GM19395 (cell line): ENCODE measurements at regions not wholly inside any gene's neighbourhood (a gene's known extent, or its start where the extent isn't known, plus 50 kb on each side); places are given as distances from the start of the nearest gene placed in this dataset.

Experiments used
- ATAC-seq: cut with Tn5 transposase; IDR thresholded peaks from one replicate; pipeline ENCODE4 v1.9.1; 2021; ENCODE audit warnings: mild to moderate bottlenecking, moderate library complexity; ENCODE audit not compliant: unreplicated experiment

DNA sequence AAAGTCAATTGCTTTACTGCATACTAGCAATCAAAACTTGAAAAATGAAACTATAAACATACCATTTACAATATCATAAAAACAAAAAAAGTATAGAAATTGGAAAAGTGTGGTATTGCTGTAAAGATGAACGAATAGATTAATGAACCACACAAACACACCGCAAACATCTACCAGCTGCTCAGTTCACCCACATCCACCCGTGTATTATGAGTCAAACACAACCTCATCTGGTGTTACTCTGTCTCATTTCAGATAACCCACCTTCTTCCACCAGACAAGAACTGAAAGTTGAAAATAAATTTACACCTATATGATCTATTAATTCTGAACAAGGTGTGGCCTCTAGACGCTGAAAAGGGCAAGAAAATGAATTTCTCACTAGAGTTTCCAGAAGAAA, 53.3 kb downstream of the BLID start:
- no peak for ATAC-seq

DNA sequence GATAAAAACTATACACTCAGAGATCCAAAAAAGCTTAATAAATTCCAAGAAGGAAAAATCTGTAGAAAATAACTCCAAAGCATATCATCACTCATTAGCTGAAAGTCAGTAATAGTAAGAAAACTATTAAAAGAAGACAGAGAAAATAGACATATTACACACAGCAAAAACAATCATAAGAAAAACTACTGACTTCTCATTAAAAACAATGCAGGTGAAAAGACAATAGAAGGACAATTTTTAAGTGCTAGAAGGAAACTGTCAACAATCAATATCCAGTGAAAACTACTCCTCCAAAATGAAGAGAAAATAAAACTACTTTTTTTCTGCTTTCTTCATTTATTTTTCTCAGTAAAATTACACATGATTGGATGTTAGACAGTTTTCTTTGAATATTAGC, 56.5 kb downstream of the BLID start:
- ATAC-seq = no peak

DNA sequence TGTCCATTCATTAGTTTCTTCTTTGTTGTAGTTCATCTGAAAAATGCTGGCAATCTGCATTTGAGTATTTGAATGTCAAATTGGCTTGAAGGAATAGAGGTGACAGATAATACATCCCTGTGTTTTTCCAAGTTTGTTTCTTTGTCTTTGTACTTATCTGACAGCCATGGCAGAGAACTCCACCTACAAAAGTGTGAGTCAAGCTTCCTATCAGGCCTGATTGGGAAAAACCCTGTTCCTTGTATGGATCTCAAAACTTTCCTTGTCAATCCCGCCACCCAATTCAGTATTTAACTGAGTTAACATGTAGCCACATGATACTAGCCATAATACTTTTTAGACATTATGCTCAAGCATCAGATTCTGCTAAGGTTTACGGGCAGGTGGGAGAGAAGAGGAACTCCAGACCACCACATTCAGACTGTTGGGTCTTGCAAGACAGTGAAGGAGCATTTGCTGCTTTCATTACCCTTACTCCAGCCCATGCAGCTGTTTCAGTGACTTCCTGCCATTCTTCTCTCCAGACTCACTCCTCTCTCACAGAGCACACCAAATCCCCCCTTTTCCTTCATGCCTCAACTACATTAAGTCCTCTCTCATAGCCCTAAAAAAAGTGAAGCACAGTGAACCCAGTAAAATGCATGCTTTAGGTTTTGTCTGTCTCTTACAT, 65.9 kb downstream of the BLID start:
- no peak for ATAC-seq

DNA sequence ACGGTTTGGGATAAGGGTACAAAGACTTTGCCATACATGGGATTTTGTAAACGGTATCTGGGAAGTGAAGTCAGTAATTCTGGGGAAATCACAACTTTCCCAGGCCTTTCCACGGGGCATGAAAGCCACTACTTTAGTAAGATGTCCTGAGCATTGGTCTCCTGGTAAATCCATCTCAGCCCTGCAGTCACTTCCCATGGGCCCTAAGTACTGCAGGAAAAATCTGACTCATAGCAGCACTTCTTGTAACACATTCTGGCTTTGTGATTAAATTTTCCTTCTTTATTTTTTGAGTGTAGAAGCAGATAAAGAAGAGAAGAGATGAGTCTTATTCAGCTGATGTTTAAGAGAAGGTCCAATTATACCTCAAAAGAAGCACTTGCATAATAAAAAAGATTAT, 67.6 kb downstream of the BLID start:
- no peak for ATAC-seq

DNA sequence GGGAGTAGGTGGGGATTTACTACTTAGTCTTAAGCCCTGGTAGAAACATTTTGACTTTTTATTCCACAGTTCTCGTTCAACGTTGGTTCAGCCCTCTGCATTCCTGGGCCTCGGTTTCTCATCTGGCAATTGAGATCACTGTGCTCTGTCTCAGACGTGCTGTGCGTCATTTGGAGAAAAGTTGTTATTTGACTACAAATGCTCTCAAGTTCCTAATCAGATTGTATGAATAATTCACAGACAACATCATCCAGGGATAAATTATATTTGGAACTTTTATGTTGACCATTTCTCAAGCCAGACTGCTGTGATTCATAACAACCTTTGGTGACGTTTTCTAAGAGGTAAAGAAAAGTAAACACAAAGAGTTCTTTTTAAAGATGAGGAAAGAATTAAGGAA, 69.2 kb downstream of the BLID start:
- no peak for ATAC-seq

DNA sequence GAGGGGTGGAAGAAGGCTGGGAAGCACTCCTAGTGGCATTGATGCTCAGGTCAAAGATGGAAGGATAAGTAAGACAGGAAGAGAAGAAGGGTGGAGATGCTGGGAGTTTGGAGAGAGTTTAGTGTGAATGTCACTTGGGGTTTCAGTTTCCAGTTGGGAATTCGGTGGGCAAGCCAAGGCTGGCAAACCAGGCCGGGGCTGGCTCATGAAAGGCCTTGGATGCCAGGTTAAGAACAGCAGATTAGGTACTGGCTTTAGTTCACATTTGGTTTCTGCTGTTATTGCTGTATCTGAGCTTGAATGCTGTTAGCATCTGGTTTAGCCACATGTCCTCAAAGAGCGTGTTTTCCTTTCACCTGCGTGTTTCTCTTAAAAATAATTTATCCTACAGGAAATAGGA, 69.6 kb downstream of the BLID start:
- ATAC-seq = no peak

DNA sequence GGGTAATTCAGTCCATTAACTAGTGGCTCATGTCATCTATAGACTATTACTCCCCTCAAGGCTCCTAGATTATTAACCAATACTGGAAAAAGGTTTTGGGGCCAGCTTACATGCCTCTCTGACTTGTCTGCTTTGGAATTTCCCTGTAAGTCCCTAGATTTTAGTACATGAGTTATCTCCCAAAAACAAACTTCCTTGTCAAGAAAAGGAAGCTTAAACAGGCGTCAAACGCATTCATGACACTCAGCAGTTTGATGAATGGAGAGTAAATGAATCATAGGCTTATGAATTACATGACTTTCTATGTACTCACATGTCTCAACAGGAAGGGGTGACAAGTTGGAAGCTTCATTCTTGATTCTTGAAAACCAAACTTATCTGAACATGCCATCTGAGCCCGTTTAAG, 70.8 kb downstream of the BLID start:
- ATAC-seq = no peak

DNA sequence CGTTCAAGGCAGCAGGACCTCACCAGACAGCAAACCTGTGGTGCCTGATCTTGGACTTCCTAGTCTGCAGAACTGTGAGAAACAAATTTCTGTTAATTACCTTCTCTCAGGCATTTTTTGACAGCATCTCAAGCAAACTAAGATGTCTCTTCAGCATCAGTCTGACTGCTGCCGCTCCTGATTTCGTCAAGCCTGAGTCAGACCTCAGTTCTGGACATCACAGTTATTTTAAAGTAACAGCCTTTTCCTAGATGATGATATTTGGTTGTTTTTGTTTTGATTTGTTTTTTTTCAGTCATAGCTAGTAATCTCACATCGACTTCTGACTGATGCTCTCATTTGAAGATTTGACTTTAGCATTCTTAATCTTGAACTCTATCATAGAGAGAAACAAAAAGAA, 71.9 kb downstream of the BLID start:
- ATAC-seq = no peak

DNA sequence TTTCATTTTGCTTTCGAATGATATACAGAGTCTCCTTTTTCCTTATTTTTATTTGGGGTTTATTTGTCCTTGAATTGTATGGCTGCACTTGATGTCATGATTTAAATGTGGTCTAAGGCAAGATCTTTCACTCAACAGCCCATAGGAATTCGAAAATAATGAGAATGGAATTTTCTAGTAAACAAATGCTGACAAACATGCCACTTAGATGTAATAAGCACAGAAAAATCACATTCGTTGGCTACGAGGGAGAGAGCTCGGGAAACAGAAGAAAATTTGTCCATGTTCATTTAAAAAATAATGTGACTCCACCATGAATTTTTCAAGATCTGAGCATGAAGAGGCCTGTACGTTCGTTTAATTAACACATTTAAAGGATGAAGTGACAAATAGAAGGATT, 73.0 kb downstream of the BLID start:
- ATAC-seq = no peak

DNA sequence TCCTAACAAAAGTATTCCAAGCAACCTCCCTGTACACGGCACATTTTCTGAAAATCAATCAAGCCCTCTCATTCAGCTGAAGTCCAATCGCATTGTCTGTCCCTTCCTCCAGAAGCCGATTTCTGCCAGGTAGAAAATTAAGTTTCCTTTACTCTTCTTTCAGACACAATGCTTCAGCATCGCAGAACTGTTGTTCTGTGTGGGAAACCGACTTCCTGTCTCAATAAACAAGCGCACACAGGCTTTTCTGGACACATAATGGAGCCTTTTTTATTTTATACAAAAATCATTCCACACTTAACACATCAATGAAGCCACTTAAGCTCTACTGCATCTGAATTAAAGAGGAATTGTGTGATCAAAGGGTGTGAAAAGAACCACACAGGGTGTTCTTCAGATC, 75.6 kb downstream of the BLID start:
- no peak for ATAC-seq

DNA sequence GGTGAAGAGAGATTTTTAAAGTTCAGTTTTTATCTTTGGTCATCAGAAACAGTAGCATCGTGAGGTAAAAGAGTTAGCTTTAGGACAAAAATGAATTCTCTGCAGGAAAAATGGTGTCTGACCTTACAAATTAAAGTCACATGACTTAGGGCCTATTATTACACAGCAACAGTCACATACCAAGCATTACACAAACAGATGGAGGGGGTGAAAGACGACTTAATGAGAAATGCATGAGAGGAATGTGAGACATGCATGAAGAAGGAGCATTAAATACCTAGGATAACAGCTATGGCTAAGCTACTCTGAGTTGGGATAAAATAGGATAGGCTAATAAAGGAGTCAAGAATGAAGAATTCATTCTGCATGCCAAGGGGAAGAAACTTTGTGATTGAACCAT, 77.5 kb downstream of the BLID start:
- no peak for ATAC-seq

DNA sequence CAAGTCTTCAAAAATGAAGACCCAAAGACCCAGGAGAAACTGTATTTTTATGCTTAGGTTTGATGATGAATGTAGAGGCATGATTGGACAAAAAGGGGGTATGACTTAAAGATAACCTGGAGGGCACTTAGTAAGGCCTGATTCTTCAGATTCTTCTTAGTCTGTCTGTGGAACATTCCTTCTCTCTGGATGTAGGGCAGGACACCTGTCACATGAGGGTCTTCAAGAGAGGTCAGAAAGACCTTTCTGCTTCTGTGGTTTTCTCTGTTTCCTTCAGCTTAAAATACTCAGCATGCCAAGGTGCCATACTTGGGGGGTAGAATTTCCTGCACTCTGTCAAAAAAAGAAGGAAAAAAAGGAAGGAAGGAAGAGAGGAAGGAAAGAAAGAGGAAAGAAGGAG, 78.1 kb downstream of the BLID start:
- ATAC-seq = no peak

DNA sequence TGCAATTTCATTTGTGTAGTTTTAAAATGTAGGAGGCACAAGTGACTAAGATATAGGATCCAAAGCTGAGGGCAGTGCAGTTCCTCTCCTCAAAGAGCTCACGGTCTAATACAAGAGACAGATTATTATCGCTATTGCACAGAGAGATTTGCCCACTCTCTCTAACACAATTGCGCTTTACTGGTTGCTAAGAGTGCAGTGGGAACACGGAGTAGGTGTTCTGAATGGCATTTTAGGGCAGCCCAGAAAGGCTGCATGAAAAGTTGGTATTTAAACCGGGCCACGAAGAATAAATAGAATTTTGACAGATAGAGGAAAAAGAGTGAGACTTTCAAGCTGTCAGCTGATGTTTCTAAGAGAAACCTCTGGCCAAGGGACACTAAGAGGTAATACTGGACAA, 79.5 kb downstream of the BLID start:
- ATAC-seq = no peak

DNA sequence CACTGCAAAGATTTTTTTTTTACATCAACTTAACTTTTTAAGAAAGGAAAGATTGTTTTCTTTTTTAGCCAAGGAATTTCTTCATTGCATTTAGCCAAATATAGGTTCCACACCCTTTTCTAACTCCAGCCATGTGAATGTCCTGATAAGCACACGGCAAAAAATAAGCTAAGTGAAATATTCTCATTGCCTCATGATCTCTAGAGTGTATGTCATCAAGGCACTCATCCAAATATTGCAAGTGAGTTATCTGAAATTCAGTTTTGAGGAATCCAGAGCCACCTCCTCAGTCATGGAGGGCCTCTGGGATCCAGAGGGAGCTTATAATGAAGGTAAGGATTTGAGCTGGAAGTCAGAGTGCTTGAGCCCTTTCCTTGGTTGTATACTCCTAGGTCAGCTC, 80.0 kb downstream of the BLID start:
- no peak for ATAC-seq

DNA sequence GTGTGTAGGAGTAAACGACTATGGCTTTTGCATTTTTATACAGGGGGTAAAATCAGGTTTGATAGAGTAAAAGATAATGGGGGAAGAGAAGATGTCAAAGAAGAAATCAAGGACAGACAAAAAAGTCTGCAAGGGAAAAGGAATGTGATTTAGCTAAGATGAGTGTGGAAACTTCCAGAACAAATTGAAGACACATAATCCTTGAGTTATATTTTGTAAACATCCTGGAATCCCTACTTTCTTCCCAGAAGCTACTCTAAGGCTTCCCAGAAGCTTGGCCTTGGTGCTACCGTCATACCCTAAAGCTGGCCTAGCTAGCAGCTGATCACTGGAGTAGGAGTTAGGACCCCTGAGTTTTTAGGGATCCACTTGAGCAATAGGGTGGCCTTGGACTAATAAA, 82.4 kb downstream of the BLID start:
- no peak for ATAC-seq

DNA sequence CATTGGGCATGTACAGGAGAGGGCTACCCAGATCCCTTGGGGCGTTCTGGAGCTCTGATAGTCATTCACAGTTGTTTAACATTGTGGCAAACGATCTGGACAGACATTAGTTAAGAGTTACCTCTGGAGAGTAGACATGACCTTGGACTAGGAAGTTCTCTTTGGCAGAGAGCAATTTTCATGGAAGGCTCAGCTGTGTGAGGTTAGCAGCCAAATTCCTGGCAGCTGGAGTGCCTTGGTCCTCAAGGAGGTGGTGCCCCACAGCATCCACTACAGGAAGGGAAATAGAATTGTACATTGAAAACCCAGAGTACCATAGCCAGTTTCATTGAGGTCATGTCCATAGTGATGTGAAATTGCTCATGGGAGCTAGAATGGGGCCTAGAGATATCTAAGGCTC, 82.8 kb downstream of the BLID start:
- ATAC-seq = no peak

DNA sequence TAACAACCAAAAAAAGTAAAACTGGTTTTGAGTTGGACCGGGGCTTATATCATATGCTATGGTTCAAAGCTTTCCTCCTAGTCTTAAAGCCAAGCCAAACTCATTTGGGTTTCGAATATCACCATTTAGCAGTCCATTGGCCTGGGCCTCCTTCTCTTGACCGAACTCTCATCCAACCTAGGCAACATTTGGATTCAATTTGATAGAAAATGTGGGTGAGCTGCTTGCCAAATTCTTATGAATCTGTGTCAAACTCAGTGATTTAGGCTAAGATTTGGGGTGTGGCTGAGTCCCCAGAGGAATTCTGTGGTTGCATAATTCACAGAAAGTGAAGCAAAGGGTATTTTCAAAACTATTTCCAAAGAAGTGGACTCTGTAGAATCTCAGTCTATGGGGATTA, 83.7 kb downstream of the BLID start:
- ATAC-seq = no peak

DNA sequence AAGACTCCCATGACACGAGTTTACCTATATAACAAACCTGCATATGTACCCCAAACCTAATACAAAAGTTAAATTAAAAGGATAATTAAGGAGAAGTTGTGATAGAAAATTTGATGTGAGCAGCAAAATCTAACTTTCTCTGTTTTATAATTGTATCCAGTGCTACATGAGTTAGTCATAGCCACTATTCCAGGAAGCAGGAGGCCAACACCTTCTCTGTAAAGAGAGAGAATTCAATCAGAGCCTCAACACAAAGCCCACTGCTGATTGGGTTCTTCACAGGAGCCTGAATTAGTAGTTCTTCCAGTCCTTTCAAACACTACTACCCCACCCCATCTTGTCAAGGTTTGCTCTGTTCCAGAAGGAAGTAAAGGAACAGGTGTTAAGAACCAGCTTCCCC, 84.2 kb downstream of the BLID start:
- ATAC-seq = no peak

DNA sequence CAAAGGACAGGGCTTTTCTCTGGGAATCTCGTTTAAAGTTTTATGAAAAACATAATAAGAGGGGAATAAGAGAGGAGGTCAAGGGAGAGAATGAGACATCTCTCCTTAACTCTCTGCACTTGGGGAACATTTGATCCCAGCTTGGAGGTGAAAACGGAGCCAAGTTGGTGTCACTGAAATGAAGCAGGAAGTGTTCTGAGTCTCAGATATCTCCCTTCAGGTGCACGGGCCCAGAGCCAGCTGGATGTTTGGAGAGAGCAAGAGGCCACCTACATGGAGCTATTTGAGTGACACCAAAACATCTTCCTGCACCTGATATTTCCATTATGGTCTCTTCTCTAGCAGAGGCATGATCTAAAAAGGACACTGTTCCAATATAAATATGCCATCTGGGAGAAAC, 85.7 kb downstream of the BLID start:
- ATAC-seq = no peak

DNA sequence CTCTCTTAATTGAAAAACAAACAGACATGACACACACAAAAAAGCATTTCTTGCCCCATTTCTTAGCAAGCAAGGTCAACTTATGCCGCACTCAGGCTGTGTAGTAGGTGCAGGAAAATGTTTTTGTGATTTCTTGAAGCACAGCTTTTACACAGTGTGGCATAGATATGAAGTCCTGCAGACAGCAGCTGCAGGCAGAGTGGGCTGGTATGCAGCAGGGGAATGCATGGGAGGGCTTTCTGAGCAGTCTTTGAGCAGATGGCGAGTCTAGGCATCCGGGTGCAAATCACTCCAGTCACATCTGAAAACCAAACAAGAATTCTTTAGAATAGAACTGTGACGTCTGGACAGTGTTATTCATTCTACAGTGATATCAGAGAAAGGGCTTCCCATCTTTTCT, 87.5 kb downstream of the BLID start:
- no peak for ATAC-seq

DNA sequence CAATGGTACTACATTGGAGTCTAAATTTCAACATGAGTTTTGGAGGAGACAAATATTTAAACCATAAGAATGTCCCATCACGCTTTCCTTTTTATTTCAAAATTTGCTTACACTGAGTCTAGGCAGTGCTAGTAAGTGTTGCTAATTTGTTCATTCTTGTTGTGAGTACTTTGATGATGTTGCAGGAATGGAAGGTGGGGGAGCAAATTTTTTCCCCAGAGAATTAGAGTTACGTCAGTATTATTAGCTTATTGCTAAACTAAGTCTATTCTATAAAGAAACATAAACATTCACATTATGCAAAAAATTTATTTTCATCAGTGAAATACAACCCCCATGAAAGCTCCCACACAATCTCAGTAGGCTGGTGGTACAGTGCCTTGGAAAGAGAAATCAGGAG, 88.0 kb downstream of the BLID start:
- no peak for ATAC-seq

DNA sequence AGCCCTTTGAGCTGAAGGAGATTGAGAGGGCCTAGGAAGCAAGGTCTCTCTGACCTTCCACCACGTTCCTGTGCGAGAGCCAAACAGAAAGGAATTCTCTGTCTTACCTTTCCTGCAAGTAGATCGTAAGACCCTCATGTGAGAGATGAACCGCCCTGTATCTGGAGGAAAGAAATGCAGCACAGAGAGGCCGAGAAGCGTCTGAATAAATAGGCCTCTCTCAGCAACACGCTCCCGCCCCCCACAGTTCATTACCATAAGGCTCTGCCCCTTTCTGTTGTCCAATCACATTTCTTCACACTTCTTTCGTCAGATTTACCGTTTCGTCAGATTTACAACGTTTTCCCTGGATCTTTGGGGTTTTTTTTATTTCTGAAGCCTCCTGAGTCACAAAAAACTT, 90.3 kb downstream of the BLID start:
- no peak for ATAC-seq

DNA sequence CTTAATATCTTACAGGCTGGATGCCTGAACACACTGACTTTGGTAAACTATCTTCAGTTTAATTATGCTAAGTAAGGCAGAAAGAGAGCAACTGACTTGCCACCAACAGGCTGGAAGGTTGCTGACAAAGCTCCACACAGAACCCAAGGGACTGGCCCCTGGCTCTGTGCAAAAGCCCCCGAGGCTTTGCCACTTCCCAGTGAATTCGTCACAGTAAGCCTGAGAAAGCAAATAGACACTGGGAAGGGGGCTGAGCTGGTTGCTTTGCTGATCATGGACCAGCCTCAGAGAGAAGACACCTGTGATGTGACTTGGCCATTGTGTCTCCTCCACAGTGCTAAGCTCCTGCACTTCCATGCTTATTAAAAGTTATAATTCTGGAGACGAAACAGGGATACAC, 91.7 kb downstream of the BLID start:
- ATAC-seq = no peak
